Thoracic aorta (tissue), 2 donors: ENCODE measurements at regions not wholly inside any gene's neighbourhood (a gene's known extent, or its start where the extent isn't known, plus 50 kb on each side); places are given as distances from the start of the nearest gene placed in this dataset.

Experiments
- ATAC-seq: fragments of 150-250 bp; one replicate; pipeline ENCODE4 v1.8.0; 2017; ENCODE audit warnings: low read depth; ENCODE audit not compliant: insufficient number of reproducible peaks, low FRiP score
- DNase-seq: peaks from one replicate; pipeline ENCODE4 v3.0.0-alpha.2; 2020; ENCODE audit warnings: low spot score
- H3K27ac ChIP-seq, 2 donors: fragments of 200-600 bp; sonication (generic); 1 replicate in 1 of 2; 2 replicates in 1 of 2; pipeline ENCODE4 v1.5.1; 2016; ENCODE audit warnings: mild to moderate bottlenecking in 2 of 2, moderate library complexity in 2 of 2
- H3K27me3 ChIP-seq: fragments of 200-600 bp; sonication (generic); replicated peaks from 2 replicates; pipeline ENCODE4 v1.6.0; 2016; ENCODE audit warnings: mild to moderate bottlenecking; ENCODE audit not compliant: insufficient read depth
- H3K36me3 ChIP-seq: fragments of 200-600 bp; sonication (generic); one replicate; pipeline ENCODE4 v1.5.1; 2016
- H3K4me1 ChIP-seq, 2 donors: fragments of 200-600 bp; sonication (generic); 1 replicate in 1 of 2; 2 replicates in 1 of 2; pipeline versions ENCODE4 v1.5.1 to v1.6.0; 2016; ENCODE audit warnings: low read depth in 2 of 2, mild to moderate bottlenecking in 1 of 2; ENCODE audit not compliant: control insufficient read depth in 1 of 2
- H3K4me3 ChIP-seq: fragments of 200-600 bp; sonication (generic); 2 replicates; pipeline ENCODE4 v1.5.1; 2016; ENCODE audit warnings: mild to moderate bottlenecking
- H3K9me3 ChIP-seq: fragments of 200-600 bp; sonication (generic); 2 replicates; pipeline ENCODE4 v1.5.1; 2016
- TF ChIP-seq, protein P1 (sequence below): fragments of 200-600 bp; sonication (generic); IDR thresholded peaks from one replicate; pipeline ENCODE4 v1.5.1; 2019; ENCODE audit warnings: antibody characterized with exemption

DNA sequence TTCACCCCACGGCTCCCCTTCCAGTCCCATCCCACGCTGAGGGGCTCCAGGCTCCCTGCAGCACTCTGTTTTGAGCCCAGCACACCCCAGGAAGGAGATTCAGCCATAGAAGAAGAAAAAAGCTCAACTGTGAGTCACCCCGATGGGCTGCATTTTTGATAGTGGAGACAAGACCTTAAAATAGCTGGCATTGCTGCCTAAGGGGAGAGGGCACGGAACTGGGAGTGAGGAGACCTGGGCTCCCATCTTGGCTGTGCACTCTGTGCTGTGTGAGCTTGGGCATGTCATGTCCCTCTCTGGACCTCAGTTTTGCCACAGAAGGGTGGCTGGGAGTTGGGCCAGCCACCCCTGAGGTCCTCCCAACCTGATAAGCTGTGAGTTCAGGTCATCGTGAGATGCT is 57.2 kb upstream of the SMAD6 start:
- Histone ChIP-seq H3K4me1 (peaks cover 11 to 35% of the 10 kb centered on the region in 2 donors), H3K27me3 (no peaks in the 10 kb centered on the region), H3K27ac (no peak overlapping the region), H3K36me3 (no peaks in the 10 kb centered on the region), H3K9me3 (no peaks in the 10 kb centered on the region), H3K4me3 (no peak overlapping the region)
- TF ChIP-seq, protein P1, sequence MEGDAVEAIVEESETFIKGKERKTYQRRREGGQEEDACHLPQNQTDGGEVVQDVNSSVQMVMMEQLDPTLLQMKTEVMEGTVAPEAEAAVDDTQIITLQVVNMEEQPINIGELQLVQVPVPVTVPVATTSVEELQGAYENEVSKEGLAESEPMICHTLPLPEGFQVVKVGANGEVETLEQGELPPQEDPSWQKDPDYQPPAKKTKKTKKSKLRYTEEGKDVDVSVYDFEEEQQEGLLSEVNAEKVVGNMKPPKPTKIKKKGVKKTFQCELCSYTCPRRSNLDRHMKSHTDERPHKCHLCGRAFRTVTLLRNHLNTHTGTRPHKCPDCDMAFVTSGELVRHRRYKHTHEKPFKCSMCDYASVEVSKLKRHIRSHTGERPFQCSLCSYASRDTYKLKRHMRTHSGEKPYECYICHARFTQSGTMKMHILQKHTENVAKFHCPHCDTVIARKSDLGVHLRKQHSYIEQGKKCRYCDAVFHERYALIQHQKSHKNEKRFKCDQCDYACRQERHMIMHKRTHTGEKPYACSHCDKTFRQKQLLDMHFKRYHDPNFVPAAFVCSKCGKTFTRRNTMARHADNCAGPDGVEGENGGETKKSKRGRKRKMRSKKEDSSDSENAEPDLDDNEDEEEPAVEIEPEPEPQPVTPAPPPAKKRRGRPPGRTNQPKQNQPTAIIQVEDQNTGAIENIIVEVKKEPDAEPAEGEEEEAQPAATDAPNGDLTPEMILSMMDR, result no peak
- ATAC-seq (no peak), DNase-seq (no peak)

DNA sequence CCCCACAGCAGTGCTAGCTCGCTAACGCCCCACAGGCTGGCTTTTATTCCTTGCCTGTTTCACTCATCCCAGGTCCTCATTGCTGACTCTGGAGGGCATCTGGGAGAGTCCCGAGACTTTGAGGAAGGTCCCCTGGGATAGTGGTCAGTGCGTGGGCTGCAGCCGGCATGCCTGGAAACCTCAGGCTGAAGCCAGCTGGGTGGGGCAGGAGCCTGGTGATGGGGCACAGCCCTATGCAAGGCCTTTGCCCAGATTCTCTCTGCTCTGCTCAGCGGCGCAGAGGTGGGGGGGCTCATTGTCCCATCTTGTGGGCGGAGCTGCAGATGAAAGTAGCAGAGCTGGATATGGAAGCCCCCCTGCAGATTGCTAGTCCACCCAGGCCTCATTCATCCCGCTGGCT is 55.7 kb upstream of the SMAD6 start:
- no peaks in the 10 kb centered on the region for H3K36me3 ChIP-seq
- TF ChIP-seq, protein P1, result no peak
- H3K4me1 ChIP-seq, result peaks cover 11 to 45% of the 10 kb centered on the region in 2 donors
- H3K27me3 ChIP-seq, result no peaks in the 10 kb centered on the region
- H3K4me3 ChIP-seq, result no peak overlapping the region
- no peak for DNase-seq
- H3K27ac ChIP-seq, result no peak overlapping the region
- no peak for ATAC-seq
- H3K9me3 ChIP-seq, result no peaks in the 10 kb centered on the region

DNA sequence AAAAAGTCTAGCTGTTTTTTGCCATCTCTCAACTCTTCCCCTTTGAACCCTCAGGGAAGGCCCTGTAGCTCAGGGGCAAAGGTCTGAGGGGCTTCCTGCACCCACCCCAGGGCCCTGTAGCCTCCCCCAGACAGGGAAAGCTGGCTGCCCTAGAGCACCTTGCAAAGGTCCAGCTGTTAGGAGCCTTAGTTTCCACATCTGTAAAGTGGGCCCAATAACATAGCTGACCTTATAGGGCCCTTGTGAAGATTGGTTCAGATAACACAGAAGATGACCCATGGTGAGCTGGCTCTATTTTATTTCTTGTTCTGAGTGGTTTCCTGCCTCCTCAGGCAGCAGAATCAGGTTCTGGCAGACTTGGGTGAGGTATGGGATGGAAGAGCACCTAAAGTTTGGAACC is 55.2 kb upstream of the SMAD6 start:
- no peaks in the 10 kb centered on the region for H3K27me3 ChIP-seq
- TF ChIP-seq, protein P1, result no peak
- peaks cover 11 to 45% of the 10 kb centered on the region in 2 donors for H3K4me1 ChIP-seq
- H3K27ac ChIP-seq, result peak overlapping the region in 1 of 2 donors; percentile 40
- DNase-seq (no peak), ATAC-seq (no peak)
- H3K9me3 ChIP-seq, result no peaks in the 10 kb centered on the region
- no peaks in the 10 kb centered on the region for H3K36me3 ChIP-seq
- no peak overlapping the region for H3K4me3 ChIP-seq

DNA sequence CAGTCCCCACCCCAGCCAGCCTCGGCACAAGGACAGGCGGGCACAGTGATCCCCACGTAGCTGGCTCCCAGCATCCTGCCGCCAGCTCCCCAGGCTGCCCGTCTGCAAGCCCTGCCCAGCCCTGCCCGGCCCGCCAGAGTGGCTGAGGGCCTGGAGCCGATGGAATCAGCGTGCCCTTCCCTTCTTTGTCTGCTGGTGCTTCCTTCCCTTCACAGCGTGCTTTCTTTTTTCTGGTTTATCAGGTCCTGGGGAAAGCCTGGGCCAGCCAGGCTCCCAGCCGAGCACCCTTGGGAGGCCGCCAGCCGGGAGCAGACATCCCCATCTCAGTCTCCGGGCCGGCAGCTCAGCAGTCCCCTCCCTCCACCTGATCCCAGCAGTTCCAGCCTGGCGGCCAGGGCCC is 54.7 kb upstream of the SMAD6 start:
- TF ChIP-seq, protein P1, result no peak
- H3K27ac ChIP-seq, result peak overlapping the region in 1 of 2 donors; percentile 40
- DNase-seq (no peak), ATAC-seq (no peak)
- no peaks in the 10 kb centered on the region for H3K9me3 ChIP-seq
- H3K4me1 ChIP-seq, result peaks cover 11 to 45% of the 10 kb centered on the region in 2 donors
- H3K27me3 ChIP-seq, result no peaks in the 10 kb centered on the region
- peak overlapping the region; percentile 29 for H3K4me3 ChIP-seq
- H3K36me3 ChIP-seq, result no peaks in the 10 kb centered on the region

DNA sequence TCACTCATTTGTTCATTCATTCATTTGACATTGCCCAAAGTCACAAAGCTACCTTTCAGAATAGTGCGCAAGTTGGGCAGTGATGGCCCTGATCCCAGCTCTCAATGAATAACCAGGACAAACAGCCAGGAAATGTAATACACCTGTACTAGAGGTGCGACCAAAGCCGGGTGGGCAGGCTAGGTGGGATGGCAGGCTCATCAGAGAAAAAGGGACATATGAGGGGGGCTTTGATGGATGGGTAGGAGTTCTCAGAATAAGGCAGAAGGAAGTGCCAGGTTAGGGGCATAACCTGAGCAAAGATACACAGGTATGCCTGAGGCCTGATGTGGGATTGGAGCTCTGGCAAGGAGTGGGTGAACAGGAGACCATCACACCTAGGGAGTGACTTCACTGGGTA is 53.4 kb upstream of the SMAD6 start:
- Histone ChIP-seq H3K4me1 (peaks cover 11 to 45% of the 10 kb centered on the region in 2 donors), H3K27ac (no peak overlapping the region), H3K9me3 (no peaks in the 10 kb centered on the region), H3K4me3 (no peak overlapping the region), H3K27me3 (no peaks in the 10 kb centered on the region), H3K36me3 (no peaks in the 10 kb centered on the region)
- ATAC-seq (no peak), DNase-seq (no peak)
- TF ChIP-seq, protein P1, result no peak
